ENCODE measurements at regions not wholly inside any gene's neighbourhood (a gene's known extent, or its start where the extent isn't known, plus 50 kb on each side); places are given as distances from the start of the nearest gene placed in this dataset.

GRCh38 chr5:92761585-92761984 is 819.4 kb downstream of the NR2F1-AS1 start:
- H3K4me3 ChIP-seq: no peak overlapping the region
- H3K9me3 ChIP-seq: no peaks in the 10 kb centered on the region
- WGBS, 3 donors: 83 to 88% (median 84%) methylated on average over 2 of the region's 2 CpGs
- TF ChIP-seq EP300 (IDR thresholded peaks at IDR 0.05): no peak
- TF ChIP-seq POLR2A (IDR thresholded peaks at IDR 0.05): no peak
- no peak for TF ChIP-seq CTCF (IDR thresholded peaks at IDR 0.05)
- H3K27ac ChIP-seq: no peak overlapping the region
- no peaks in the 10 kb centered on the region for H3K27me3 ChIP-seq
- no peak for DNase-seq
- H3K36me3 ChIP-seq: no peaks in the 10 kb centered on the region
- intact Hi-C loops (cut with DNase I): no loop called here
- no peaks in the 10 kb centered on the region for H3K4me1 ChIP-seq (ENCODE audit: insufficient read depth)

- H3K9me3 ChIP-seq: no peaks in the 10 kb centered on the region
- 93 to 96% (median 95%) methylated on average over 2 of the region's 2 CpGs for WGBS, 3 donors
- TF ChIP-seq EP300 (IDR thresholded peaks at IDR 0.05) (no peak), CTCF (IDR thresholded peaks at IDR 0.05) (no peak), POLR2A (IDR thresholded peaks at IDR 0.05) (no peak)
- no peaks in the 10 kb centered on the region for H3K4me1 ChIP-seq (ENCODE audit: insufficient read depth)
- H3K27ac ChIP-seq: no peak overlapping the region
- no peaks in the 10 kb centered on the region for H3K36me3 ChIP-seq
- H3K27me3 ChIP-seq: no peaks in the 10 kb centered on the region
- DNase-seq: no peak
- H3K4me3 ChIP-seq: no peak overlapping the region
- intact Hi-C loops (cut with DNase I): no loop called here
Measured at GRCh38 chr5:92760550-92760949, 820.5 kb downstream of the NR2F1-AS1 start.

- no peaks in the 10 kb centered on the region for H3K27me3 ChIP-seq
- intact Hi-C loops (cut with DNase I): no loop called here
- H3K4me1 ChIP-seq (ENCODE audit: insufficient read depth): no peaks in the 10 kb centered on the region
- TF ChIP-seq CTCF (IDR thresholded peaks at IDR 0.05) (no peak), EP300 (IDR thresholded peaks at IDR 0.05) (no peak), POLR2A (IDR thresholded peaks at IDR 0.05) (no peak)
- no peak overlapping the region for H3K4me3 ChIP-seq
- no peak overlapping the region for H3K27ac ChIP-seq
- 74 to 82% (median 74%) methylated on average over 1 of the region's 1 CpG for WGBS, 3 donors
- H3K9me3 ChIP-seq: no peaks in the 10 kb centered on the region
- no peak for DNase-seq
- H3K36me3 ChIP-seq: no peaks in the 10 kb centered on the region
Measured at GRCh38 chr5:92758552-92758951, 822.5 kb downstream of the NR2F1-AS1 start.

- 2 to 14% (median 5%) methylated on average over 1 of the region's 1 CpG for WGBS, 3 donors
- Histone ChIP-seq H3K9me3 (no peaks in the 10 kb centered on the region), H3K4me3 (no peak overlapping the region), H3K27ac (no peak overlapping the region), H3K27me3 (no peaks in the 10 kb centered on the region), H3K4me1 (ENCODE audit: insufficient read depth) (no peaks in the 10 kb centered on the region), H3K36me3 (no peaks in the 10 kb centered on the region)
- TF ChIP-seq CTCF (IDR thresholded peaks at IDR 0.05) (no peak), POLR2A (IDR thresholded peaks at IDR 0.05) (no peak), EP300 (IDR thresholded peaks at IDR 0.05) (no peak)
- no peak for DNase-seq
- intact Hi-C loops (cut with DNase I): no loop called here
Measured at GRCh38 chr5:92749943-92750342, 831.1 kb downstream of the NR2F1-AS1 start.
